Karpas-422 (cell line): ENCODE measurements at regions not wholly inside any gene's neighbourhood (a gene's known extent, or its start where the extent isn't known, plus 50 kb on each side); places are given as distances from the start of the nearest gene placed in this dataset.

ENCODE experiments used
- DNase-seq: peaks from one replicate; pipeline ENCODE4 v3.0.0-alpha.2; 2015
- H2AFZ ChIP-seq: fragments of 200-600 bp; sonication (generic); 2 replicates; pipeline ENCODE4 v1.6.1; 2014; ENCODE audit warnings: antibody characterized with exemption, low read length, mixed read lengths
- H3K27ac ChIP-seq: fragments of 200-600 bp; sonication (generic); 2 replicates; pipeline ENCODE4 v1.5.1; 2014; ENCODE audit warnings: mild to moderate bottlenecking, low read length, moderate library complexity
- H3K27me3 ChIP-seq: fragments of 200-600 bp; sonication (generic); 2 replicates; pipeline ENCODE4 v1.6.1; 2014; ENCODE audit warnings: low read length, mixed read lengths
- H3K36me3 ChIP-seq: fragments of 200-600 bp; sonication (generic); 2 replicates; pipeline ENCODE4 v1.6.1; 2014; ENCODE audit warnings: low read length, mixed read lengths; ENCODE audit not compliant: insufficient read depth
- H3K4me1 ChIP-seq: fragments of 200-600 bp; sonication (generic); 2 replicates; pipeline ENCODE4 v1.6.1; 2014; ENCODE audit warnings: mild to moderate bottlenecking, low read length, mixed read lengths
- H3K4me2 ChIP-seq: fragments of 200-600 bp; sonication (generic); 2 replicates; pipeline ENCODE4 v1.6.1; 2014; ENCODE audit warnings: low read length, low read depth, mild to moderate bottlenecking; ENCODE audit not compliant: poor library complexity, severe bottlenecking
- H3K4me3 ChIP-seq: fragments of 200-600 bp; sonication (generic); 2 replicates; pipeline ENCODE4 v1.5.1; 2014; ENCODE audit warnings: mild to moderate bottlenecking, antibody characterized with exemption, low read length, mixed read lengths
- H3K79me2 ChIP-seq: fragments of 200-600 bp; sonication (generic); 2 replicates; pipeline ENCODE4 v1.6.1; 2014; ENCODE audit warnings: mild to moderate bottlenecking, low read length, mixed read lengths
- H3K9ac ChIP-seq: fragments of 200-600 bp; sonication (generic); 2 replicates; pipeline ENCODE4 v1.6.0; 2014; ENCODE audit warnings: low read length
- H3K9me2 ChIP-seq: fragments of 200-600 bp; sonication (generic), shearing (Covaris generic); replicated peaks from 2 replicates; pipeline ENCODE4 v1.6.0; 2014; ENCODE audit warnings: mild to moderate bottlenecking, low read length, moderate library complexity; ENCODE audit not compliant: insufficient read depth
- H3K9me3 ChIP-seq: fragments of 300-700, 200-600 bp; sonication (generic); 2 replicates; pipeline ENCODE4 v1.6.1; 2014; ENCODE audit warnings: low read length, mixed read lengths
- H4K20me1 ChIP-seq: fragments of 200-600 bp; sonication (generic); 2 replicates; pipeline ENCODE4 v1.6.1; 2014; ENCODE audit warnings: mild to moderate bottlenecking, antibody characterized with exemption, low read length, low read depth; ENCODE audit not compliant: insufficient read depth

DNA sequence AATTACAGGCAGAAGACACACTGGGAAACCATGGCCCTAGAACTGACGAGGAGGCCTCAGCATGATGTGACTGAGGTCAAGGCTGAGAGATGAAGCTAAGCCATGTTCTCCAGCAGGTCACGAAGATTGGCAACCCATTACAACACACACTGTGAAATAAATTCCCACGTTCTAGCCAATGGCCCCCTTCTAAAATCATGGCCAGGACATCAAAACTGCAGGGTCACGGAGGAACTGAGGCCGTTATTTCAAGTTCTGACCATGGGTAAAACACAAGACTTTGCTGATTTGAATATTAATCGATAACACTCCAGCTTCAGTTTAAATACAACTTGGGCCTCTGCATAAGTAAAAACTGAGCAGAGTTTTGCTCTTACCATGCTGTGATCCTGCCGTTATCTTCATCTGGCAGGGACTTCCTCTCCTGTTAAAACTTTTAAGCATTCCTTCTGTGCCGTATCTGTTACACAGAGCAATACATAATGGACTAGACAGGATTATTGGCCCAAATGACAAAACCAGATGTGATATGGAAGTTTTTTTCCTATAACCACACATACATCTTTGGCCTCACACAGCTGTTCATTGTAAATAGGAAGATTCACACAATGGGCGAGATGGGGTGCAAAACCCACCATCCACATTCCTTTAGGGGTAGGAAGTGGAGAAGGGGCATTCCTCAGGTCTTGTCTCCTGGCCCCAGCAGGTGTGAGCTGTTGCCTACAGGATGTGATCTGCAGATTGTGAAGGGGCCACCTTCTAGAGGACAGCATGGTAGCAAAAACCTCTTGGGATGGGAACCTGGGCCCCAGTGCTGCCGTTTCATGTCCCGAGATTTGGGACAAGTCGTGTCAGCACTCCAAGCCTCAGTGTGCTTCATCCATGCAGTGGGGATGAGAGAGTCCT, 207.4 kb downstream of the OPA1 start:
- DNase-seq, result no peak
- no peaks in the 10 kb centered on the region for H3K79me2 ChIP-seq
- H3K4me2 ChIP-seq, result no peak overlapping the region
- H3K4me3 ChIP-seq, result no peak overlapping the region
- H3K36me3 ChIP-seq, result no peaks in the 10 kb centered on the region
- H3K9ac ChIP-seq, result no peak overlapping the region
- H2AFZ ChIP-seq, result no peak overlapping the region
- no peaks in the 10 kb centered on the region for H3K9me2 ChIP-seq
- no peak overlapping the region for H3K27ac ChIP-seq
- H3K9me3 ChIP-seq, result no peaks in the 10 kb centered on the region
- H3K4me1 ChIP-seq, result no peaks in the 10 kb centered on the region
- H4K20me1 ChIP-seq, result no peaks in the 10 kb centered on the region
- H3K27me3 ChIP-seq, result no peaks in the 10 kb centered on the region; the same call in 1 of the 2 replicates

GRCh38 chr3:193801097-193801496, 208.1 kb downstream of the OPA1 start:
- no peak for DNase-seq
- H3K27ac ChIP-seq, result no peak overlapping the region
- H3K9me2 ChIP-seq, result no peaks in the 10 kb centered on the region
- no peaks in the 10 kb centered on the region for H3K4me1 ChIP-seq
- no peaks in the 10 kb centered on the region for H3K36me3 ChIP-seq
- no peaks in the 10 kb centered on the region for H3K9me3 ChIP-seq
- no peak overlapping the region for H3K4me2 ChIP-seq
- no peak overlapping the region for H3K4me3 ChIP-seq
- H3K27me3 ChIP-seq, result no peaks in the 10 kb centered on the region; the same call in 1 of the 2 replicates
- no peak overlapping the region for H2AFZ ChIP-seq
- no peaks in the 10 kb centered on the region for H4K20me1 ChIP-seq
- no peak overlapping the region for H3K9ac ChIP-seq
- no peaks in the 10 kb centered on the region for H3K79me2 ChIP-seq

DNA sequence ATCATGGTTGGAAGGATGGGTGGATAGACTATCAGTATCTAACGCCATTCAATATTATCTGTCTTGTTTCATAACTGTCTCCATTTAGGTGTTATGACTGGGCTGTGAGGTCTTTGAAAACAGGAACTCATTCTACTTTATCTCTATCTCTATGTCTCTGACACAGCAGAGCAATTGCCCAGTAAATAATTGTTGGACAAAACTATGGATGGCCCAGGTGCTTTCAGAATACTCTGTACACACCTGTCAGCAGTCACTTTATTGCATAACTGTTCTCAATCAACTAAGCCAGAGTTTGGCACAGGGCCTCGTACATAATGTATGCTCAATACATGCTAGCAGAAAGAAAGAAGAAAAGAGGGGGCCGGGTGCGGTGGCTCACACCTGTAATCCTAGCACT, 210.3 kb downstream of the OPA1 start:
- H3K4me3 ChIP-seq, result no peak overlapping the region
- H3K36me3 ChIP-seq, result no peaks in the 10 kb centered on the region
- H3K4me1 ChIP-seq, result no peaks in the 10 kb centered on the region
- no peaks in the 10 kb centered on the region for H3K79me2 ChIP-seq
- H3K27ac ChIP-seq, result no peak overlapping the region
- no peaks in the 10 kb centered on the region for H3K9me3 ChIP-seq
- no peak overlapping the region for H3K4me2 ChIP-seq
- no peak overlapping the region for H2AFZ ChIP-seq
- H4K20me1 ChIP-seq, result no peaks in the 10 kb centered on the region
- H3K27me3 ChIP-seq, result no peaks in the 10 kb centered on the region
- no peak for DNase-seq
- H3K9ac ChIP-seq, result no peak overlapping the region
- no peaks in the 10 kb centered on the region for H3K9me2 ChIP-seq

GRCh38 chr3:193805448-193805847, 212.4 kb downstream of the OPA1 start:
- Histone ChIP-seq H3K9me3 (no peaks in the 10 kb centered on the region), H3K9ac (no peak overlapping the region), H3K27ac (no peak overlapping the region), H4K20me1 (no peaks in the 10 kb centered on the region), H3K79me2 (no peaks in the 10 kb centered on the region), H3K4me2 (no peak overlapping the region), H2AFZ (no peak overlapping the region), H3K4me3 (no peak overlapping the region), H3K4me1 (no peaks in the 10 kb centered on the region), H3K9me2 (no peaks in the 10 kb centered on the region), H3K36me3 (no peaks in the 10 kb centered on the region), H3K27me3 (no peaks in the 10 kb centered on the region)
- no peak for DNase-seq

DNA sequence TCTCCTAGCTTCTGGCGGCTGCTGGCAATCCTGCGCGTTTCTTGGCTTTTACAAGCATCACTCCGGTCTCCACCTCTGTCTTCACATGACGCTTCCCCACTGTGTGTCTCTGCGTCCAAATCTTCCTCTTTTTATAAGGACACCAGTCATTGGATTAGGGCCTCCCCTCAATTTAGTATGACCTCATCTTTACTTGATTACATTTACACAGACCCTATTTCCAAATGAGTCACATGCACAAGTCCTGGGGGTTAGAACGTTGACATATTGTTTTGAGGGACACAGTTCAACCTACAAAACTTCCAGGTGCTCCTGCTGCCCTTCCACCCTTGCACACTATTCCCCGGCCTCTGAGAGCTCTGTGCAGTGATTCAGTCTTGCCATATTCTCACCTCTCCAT, 215.3 kb downstream of the OPA1 start:
- H3K27ac ChIP-seq, result no peak overlapping the region
- no peaks in the 10 kb centered on the region for H3K9me3 ChIP-seq
- DNase-seq, result no peak
- no peaks in the 10 kb centered on the region for H4K20me1 ChIP-seq
- H3K9me2 ChIP-seq, result no peaks in the 10 kb centered on the region
- H3K4me2 ChIP-seq, result no peak overlapping the region
- no peak overlapping the region for H3K4me3 ChIP-seq
- H3K9ac ChIP-seq, result no peak overlapping the region
- no peaks in the 10 kb centered on the region for H3K27me3 ChIP-seq
- H2AFZ ChIP-seq, result no peak overlapping the region
- no peaks in the 10 kb centered on the region for H3K79me2 ChIP-seq
- H3K36me3 ChIP-seq, result no peaks in the 10 kb centered on the region
- peaks cover 14% of the 10 kb centered on the region for H3K4me1 ChIP-seq

DNA sequence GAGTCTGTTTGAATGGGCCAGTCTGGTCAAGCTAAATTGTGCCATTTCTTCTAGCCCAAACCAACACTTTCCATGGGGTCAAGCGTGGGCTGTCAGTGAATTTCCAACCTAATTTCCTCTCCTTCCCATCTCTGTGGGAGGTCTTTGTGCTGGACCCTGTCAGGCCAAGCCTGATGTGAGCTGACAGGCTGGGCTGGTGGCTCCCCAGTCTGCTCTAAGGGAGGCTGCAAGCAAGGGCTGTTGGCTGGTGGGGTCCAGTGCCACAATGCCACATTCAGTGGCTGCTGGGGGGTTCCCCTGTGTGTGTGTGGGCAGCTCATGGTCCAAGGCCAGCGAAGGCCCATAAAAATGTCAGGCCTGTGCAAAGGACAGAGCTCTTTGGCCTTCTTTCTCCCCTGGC, 216.1 kb downstream of the OPA1 start:
- no peak overlapping the region for H3K9ac ChIP-seq

DNA sequence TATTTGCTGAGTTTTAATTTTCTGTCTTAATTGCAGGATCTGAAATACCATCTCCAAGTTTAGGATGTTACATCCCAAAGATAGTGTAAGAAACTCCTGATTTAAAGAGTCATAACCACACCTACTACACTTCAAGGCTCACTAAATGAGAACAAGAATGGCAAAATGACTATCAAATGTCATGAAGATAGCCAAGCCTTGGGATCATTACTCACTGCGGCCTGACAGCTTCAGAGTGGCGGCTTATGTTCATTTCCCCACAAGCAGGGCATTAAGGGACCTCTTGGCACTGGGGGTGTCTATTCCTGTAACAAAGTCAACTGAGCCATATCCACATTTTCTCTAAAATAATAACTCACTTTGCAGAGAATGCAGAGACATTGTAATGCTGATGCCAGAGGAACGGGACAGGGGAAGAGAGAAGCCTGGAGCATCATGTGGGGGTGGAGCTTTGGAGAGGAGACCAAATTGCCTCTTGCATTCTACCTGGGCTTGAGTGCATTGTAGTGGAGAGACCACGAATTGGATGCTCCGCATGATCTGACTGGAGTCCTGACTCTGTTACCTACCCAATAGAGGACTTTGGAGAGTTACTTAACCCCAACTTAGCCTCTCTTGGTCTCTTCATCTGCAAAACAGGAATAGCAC, 219.2 kb downstream of the OPA1 start:
- Histone ChIP-seq H3K27me3 (no peaks in the 10 kb centered on the region), H3K4me2 (peak overlapping the region; percentile 64), H2AFZ (no peak overlapping the region), H4K20me1 (no peaks in the 10 kb centered on the region), H3K27ac (no peak overlapping the region), H3K9me2 (no peaks in the 10 kb centered on the region), H3K4me3 (peak overlapping the region; percentile 50; the same call in 1 of the 2 replicates), H3K79me2 (no peaks in the 10 kb centered on the region), H3K4me1 (peaks cover 30% of the 10 kb centered on the region), H3K36me3 (no peaks in the 10 kb centered on the region), H3K9me3 (no peaks in the 10 kb centered on the region), H3K9ac (no peak overlapping the region; the same call in 1 of the 2 replicates)
- DNase-seq, result no peak

More for the DNA sequence above, 216.1 kb downstream of the OPA1 start:
- Histone ChIP-seq H3K36me3 (no peaks in the 10 kb centered on the region), H3K27me3 (no peaks in the 10 kb centered on the region), H3K27ac (no peak overlapping the region), H3K4me1 (peaks cover 22% of the 10 kb centered on the region), H3K9me2 (no peaks in the 10 kb centered on the region), H3K9me3 (no peaks in the 10 kb centered on the region), H4K20me1 (no peaks in the 10 kb centered on the region), H3K4me2 (no peak overlapping the region), H2AFZ (no peak overlapping the region), H3K4me3 (no peak overlapping the region), H3K79me2 (no peaks in the 10 kb centered on the region)
- DNase-seq, result no peak

GRCh38 chr3:193812791-193813500, 219.9 kb downstream of the OPA1 start:
- Histone ChIP-seq H3K79me2 (no peaks in the 10 kb centered on the region), H3K27me3 (no peaks in the 10 kb centered on the region), H3K4me1 (peaks cover 30% of the 10 kb centered on the region), H3K4me3 (peak overlapping the region; percentile 50; the same call in 1 of the 2 replicates), H3K9ac (peak overlapping the region; percentile 45; the same call in 1 of the 2 replicates), H3K4me2 (peak overlapping the region; percentile 64), H3K9me3 (no peaks in the 10 kb centered on the region), H4K20me1 (no peaks in the 10 kb centered on the region), H3K9me2 (no peaks in the 10 kb centered on the region), H2AFZ (peak overlapping the region; percentile 72; the same call in 1 of the 2 replicates), H3K27ac (peak overlapping the region; percentile 33; the same call in 1 of the 2 replicates), H3K36me3 (no peaks in the 10 kb centered on the region)
- peak; percentile 66 for DNase-seq
